Activated CD4-positive, alpha-beta T cell treated with anti-CD3 and anti-CD28 coated beads, Interleukin-2, Interleukin-4, amounts not matched to agents 100 ng/mL and 50 ng/mL, durations not matched to agents 16 hours and 8 hours (primary cell): ENCODE measurements at regions not wholly inside any gene's neighbourhood (a gene's known extent, or its start where the extent isn't known, plus 50 kb on each side); places are given as distances from the start of the nearest gene placed in this dataset.

Experiments used
- DNase-seq: peaks from one replicate; pipeline ENCODE4 v3.0.0-alpha.2; 2020; ENCODE audit warnings: low spot score

- DNase-seq: no peak
Measured at GRCh38 chr5:141778206-141778605, 96.2 kb upstream of the ARAP3 start.

- DNase-seq: no peak
Measured at GRCh38 chr5:141777711-141778110, 95.7 kb upstream of the ARAP3 start.

GRCh38 chr5:141777130-141777529 is 95.1 kb upstream of the ARAP3 start:
- DNase-seq: no peak

- DNase-seq: no peak
Measured at GRCh38 chr5:141773779-141774562, 91.9 kb upstream of the ARAP3 start.

GRCh38 chr5:141772281-141772680 is 90.3 kb upstream of the ARAP3 start:
- no peak for DNase-seq

GRCh38 chr5:141771562-141771961 is 89.5 kb upstream of the ARAP3 start:
- DNase-seq: no peak

- no peak for DNase-seq
Measured at GRCh38 chr5:141771031-141771430, 89.0 kb upstream of the ARAP3 start.

- no peak for DNase-seq
Measured at GRCh38 chr5:141769671-141770070, 87.6 kb upstream of the ARAP3 start.

GRCh38 chr5:141767671-141768070 is 85.6 kb upstream of the ARAP3 start:
- DNase-seq: no peak

GRCh38 chr5:141765896-141766551 is 84.0 kb upstream of the ARAP3 start:
- no peak for DNase-seq

GRCh38 chr5:141763541-141763940 is 81.5 kb upstream of the ARAP3 start:
- DNase-seq: no peak

GRCh38 chr5:141762790-141763368 is 80.8 kb upstream of the ARAP3 start:
- no peak for DNase-seq

GRCh38 chr5:141762316-141762715 is 80.3 kb upstream of the ARAP3 start:
- DNase-seq: no peak

- DNase-seq: no peak
Measured at GRCh38 chr5:141760753-141761152, 78.7 kb upstream of the ARAP3 start.

- no peak for DNase-seq
Measured at GRCh38 chr5:141760193-141760592, 78.2 kb upstream of the ARAP3 start.

GRCh38 chr5:141758310-141758998 is 76.4 kb upstream of the ARAP3 start:
- no peak for DNase-seq

- DNase-seq: no peak
Measured at GRCh38 chr5:141757402-141757801, 75.4 kb upstream of the ARAP3 start.

- no peak for DNase-seq
Measured at GRCh38 chr5:141756196-141756595, 74.2 kb upstream of the ARAP3 start.

GRCh38 chr5:141753971-141754713 is 72.1 kb upstream of the ARAP3 start:
- peak; percentile 20 for DNase-seq

- no peak for DNase-seq
Measured at GRCh38 chr5:141753143-141753970, 71.3 kb upstream of the ARAP3 start.
